ENCODE measurements at regions not wholly inside any gene's neighbourhood (a gene's known extent, or its start where the extent isn't known, plus 50 kb on each side); places are given as distances from the start of the nearest gene placed in this dataset.
"Not testable (repeated sequence)": the region's sequence is repeated elsewhere in the genome, so short reads cannot be mapped to it uniquely, and the experiment has no call there.

DNA sequence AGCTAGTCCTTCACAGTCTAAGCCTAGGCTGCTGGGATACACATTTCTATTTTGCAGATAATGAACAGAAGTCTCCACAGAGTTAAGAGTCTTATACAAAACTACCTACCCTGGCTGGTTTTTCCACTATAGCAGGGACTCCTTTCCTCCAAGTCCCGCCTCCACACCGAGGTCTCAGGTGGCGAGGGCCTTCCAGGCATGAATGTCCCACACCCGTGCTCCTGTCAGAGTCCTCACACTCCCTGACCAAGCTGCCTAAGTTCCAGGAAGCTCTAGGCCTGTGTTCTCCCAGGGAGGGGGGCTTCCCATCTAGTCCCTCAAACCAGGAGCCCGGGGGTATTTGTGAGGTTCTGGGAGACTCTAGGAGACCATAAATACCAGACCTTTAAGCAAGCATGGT lies 293.2 kb downstream of the BCL2L11 start:
- TF ChIP-seq YY1 (IDR thresholded peaks at IDR 0.05; ENCODE audit: insufficient read depth, insufficient read length); ZNF274 (IDR thresholded peaks at IDR 0.05; ENCODE audit: low read depth, low read length); SUZ12 (IDR thresholded peaks at IDR 0.05; ENCODE audit: extremely low read depth, insufficient read depth, insufficient read length): not testable (repeated sequence)

Measured in NT2/D1 (cell line).